ENCODE measurements at regions not wholly inside any gene's neighbourhood (a gene's known extent, or its start where the extent isn't known, plus 50 kb on each side); places are given as distances from the start of the nearest gene placed in this dataset.

DNA sequence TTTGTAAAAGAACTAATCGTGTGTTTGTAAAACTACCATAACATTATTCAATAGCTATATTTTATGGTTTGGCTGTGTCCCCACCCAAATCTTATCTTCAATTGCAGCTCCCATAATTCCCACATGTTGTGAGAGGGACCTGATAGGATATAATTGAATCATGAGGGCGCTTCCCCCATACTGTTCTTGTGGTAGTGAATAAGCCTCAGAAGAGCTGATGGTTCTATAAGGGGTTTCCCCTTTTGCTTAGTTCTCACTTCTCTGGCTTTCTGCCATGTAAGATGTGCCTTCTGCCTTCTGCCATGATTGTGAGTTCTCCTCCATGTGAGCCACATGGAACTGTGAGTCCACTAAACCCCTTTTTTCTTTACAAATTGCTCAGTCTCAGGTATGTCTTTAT is 1372.3 kb downstream of the AMY1C start:
- H3K4me1 Mint-ChIP-seq = no peaks in the 10 kb centered on the region
- H3K27me3 Mint-ChIP-seq (ENCODE audit: low read depth, poor library complexity) = no peaks in the 10 kb centered on the region
- H3K36me3 Mint-ChIP-seq (ENCODE audit: low read depth) = no peaks in the 10 kb centered on the region
- H3K27ac Mint-ChIP-seq = no peak overlapping the region
- TF ChIP-seq, protein P1, sequence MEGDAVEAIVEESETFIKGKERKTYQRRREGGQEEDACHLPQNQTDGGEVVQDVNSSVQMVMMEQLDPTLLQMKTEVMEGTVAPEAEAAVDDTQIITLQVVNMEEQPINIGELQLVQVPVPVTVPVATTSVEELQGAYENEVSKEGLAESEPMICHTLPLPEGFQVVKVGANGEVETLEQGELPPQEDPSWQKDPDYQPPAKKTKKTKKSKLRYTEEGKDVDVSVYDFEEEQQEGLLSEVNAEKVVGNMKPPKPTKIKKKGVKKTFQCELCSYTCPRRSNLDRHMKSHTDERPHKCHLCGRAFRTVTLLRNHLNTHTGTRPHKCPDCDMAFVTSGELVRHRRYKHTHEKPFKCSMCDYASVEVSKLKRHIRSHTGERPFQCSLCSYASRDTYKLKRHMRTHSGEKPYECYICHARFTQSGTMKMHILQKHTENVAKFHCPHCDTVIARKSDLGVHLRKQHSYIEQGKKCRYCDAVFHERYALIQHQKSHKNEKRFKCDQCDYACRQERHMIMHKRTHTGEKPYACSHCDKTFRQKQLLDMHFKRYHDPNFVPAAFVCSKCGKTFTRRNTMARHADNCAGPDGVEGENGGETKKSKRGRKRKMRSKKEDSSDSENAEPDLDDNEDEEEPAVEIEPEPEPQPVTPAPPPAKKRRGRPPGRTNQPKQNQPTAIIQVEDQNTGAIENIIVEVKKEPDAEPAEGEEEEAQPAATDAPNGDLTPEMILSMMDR (IDR thresholded peaks at IDR 0.05) = no peak
- H3K4me3 Mint-ChIP-seq = no peak overlapping the region
- DNase-seq = no peak
- peaks cover 4% of the 10 kb centered on the region for H3K9me3 Mint-ChIP-seq

DNA sequence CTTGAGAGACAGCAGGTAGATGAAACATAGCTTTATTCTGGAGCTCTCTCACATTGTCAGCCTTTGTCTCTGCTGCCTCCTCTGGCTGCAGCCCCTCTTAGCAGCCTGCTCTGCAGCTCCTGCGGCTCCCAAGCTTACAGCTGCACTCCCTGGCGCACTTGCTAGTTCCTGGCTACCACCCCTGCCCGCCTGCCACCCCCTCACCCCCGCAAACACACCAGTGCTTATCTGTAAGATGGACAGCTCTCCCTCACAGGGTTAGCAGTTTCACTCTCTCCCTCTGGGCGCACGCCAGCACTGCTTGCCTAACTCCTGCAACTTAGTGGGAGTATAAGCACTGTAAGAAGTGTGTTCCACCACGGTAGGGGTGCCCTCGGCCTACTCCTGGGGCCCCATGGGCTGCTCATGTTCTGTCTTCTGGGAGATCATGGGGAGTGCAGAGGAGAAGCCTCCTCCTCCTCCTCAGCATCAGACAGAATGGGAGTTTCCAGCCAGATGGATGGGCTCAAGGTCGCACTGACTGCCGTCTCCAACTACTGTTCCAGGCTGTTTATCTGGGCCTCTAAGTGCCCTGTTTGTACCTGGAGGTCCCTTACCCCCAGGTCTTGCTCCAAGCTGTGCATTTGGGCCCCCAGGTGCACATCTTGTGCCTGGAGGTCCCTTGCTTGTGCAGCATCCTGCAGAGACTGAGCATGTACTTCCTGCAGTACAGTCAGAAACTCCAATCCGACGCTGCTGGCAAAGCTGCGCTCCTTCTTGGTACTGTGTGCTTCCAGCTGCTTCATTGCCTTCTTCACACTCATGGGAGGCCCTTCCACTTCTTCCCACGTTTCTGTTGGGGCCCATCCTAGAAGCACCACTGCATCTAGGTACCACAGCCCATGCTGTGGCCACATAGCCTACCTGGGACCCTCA is 1388.1 kb downstream of the AMY1C start:
- H3K4me3 Mint-ChIP-seq = no peak overlapping the region
- H3K27me3 Mint-ChIP-seq (ENCODE audit: low read depth, poor library complexity) = no peaks in the 10 kb centered on the region
- TF ChIP-seq, protein P1 (IDR thresholded peaks at IDR 0.05) = peak; percentile 53
- peak; percentile 59 for DNase-seq
- no peaks in the 10 kb centered on the region for H3K9me3 Mint-ChIP-seq
- H3K4me1 Mint-ChIP-seq = peaks cover 10% of the 10 kb centered on the region
- H3K36me3 Mint-ChIP-seq (ENCODE audit: low read depth) = no peaks in the 10 kb centered on the region
- no peak overlapping the region for H3K27ac Mint-ChIP-seq

DNA sequence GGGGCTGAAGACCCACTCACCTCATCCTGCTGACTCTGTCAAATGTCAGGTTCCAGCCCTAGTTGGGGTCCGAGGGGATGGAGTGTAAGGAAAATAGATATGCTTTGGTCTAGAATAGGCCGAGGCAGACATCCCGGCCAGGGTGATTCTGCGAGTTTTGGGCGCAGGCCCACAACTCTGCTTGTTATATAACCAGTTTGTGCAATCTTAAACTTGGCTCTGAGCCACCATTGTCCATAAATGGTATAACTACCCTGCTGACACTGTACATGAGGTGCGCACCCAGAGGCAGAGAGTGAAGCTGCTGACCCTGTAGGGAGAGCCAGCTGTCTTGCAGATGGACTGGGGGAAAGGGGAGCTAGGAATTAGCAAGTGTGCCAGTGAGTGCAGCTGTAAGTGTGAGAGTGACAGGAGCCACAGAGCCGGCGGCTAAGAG is 1388.8 kb downstream of the AMY1C start:
- Mint-ChIP-seq H3K4me3 (no peak overlapping the region), H3K4me1 (peaks cover 10% of the 10 kb centered on the region), H3K36me3 (ENCODE audit: low read depth) (no peaks in the 10 kb centered on the region), H3K27ac (no peak overlapping the region), H3K9me3 (no peaks in the 10 kb centered on the region), H3K27me3 (ENCODE audit: low read depth, poor library complexity) (no peaks in the 10 kb centered on the region)
- no peak for DNase-seq
- TF ChIP-seq, protein P1 (IDR thresholded peaks at IDR 0.05) = no peak

GRCh38 chr1:105172788-105173187 is 1423.1 kb downstream of the AMY1C start:
- Mint-ChIP-seq H3K27me3 (ENCODE audit: low read depth, poor library complexity) (no peaks in the 10 kb centered on the region), H3K9me3 (no peaks in the 10 kb centered on the region), H3K36me3 (ENCODE audit: low read depth) (no peaks in the 10 kb centered on the region), H3K27ac (no peak overlapping the region), H3K4me1 (no peaks in the 10 kb centered on the region), H3K4me3 (no peak overlapping the region)
- no peak for DNase-seq
- TF ChIP-seq, protein P1 (IDR thresholded peaks at IDR 0.05) = no peak

- H3K4me3 Mint-ChIP-seq = no peak overlapping the region
- H3K4me1 Mint-ChIP-seq = no peaks in the 10 kb centered on the region
- DNase-seq = no peak
- TF ChIP-seq, protein P1 (IDR thresholded peaks at IDR 0.05) = no peak
- H3K9me3 Mint-ChIP-seq = no peaks in the 10 kb centered on the region
- no peaks in the 10 kb centered on the region for H3K27me3 Mint-ChIP-seq (ENCODE audit: low read depth, poor library complexity)
- no peak overlapping the region for H3K27ac Mint-ChIP-seq
- H3K36me3 Mint-ChIP-seq (ENCODE audit: low read depth) = no peaks in the 10 kb centered on the region
These were observed 1431.1 kb downstream of the AMY1C start for GRCh38 chr1:105180789-105181188.

Measured in nephron progenitor cell (in vitro differentiated cells).